ENCODE measurements at regions not wholly inside any gene's neighbourhood (a gene's known extent, or its start where the extent isn't known, plus 50 kb on each side); places are given as distances from the start of the nearest gene placed in this dataset.

DNA sequence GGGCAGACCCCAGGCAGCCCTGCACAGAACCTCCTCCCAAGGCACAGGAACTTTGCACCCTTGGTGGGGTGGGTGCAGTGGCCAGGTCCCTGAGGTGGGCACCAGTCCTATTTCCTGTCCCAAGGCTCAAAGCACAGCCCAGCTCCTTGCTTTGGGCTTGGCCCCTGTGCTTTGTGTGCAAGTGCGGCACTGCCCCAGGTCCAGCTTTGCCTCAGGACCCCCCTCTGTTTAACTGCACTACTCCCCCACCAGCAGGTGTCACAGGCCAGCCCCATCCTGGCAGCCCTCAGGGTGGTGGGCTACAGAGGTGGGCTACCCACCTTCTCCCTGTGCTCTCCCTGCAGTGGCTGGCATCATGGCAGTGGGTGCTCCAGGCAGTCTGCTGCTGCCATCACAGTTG lies 2469.0 kb downstream of the PCDH7 start:
- Histone ChIP-seq H3F3A (ENCODE audit: insufficient read depth, low read length) (no peaks in the 10 kb centered on the region), H3K36me3 (ENCODE audit: insufficient read depth, low read length) (no peaks in the 10 kb centered on the region), H3K4me1 (ENCODE audit: insufficient read depth, low read length, severe bottlenecking) (peaks cover 12% of the 10 kb centered on the region), H2AFZ (ENCODE audit: low read length) (no peak overlapping the region), H3K27ac (ENCODE audit: low read depth, low read length, poor library complexity, severe bottlenecking) (no peak overlapping the region), H3K9ac (ENCODE audit: low read length) (no peak overlapping the region), H3K27me3 (ENCODE audit: insufficient read depth, low read length) (no peaks in the 10 kb centered on the region), H4K20me1 (ENCODE audit: insufficient read depth, low read length) (no peaks in the 10 kb centered on the region), H3K9me2 (ENCODE audit: low read depth, low read length) (no peaks in the 10 kb centered on the region), H3K4me3 (ENCODE audit: low read depth, low read length, poor library complexity, severe bottlenecking) (no peak overlapping the region), H3K4me2 (ENCODE audit: low read length) (no peak overlapping the region), H3K79me2 (ENCODE audit: insufficient read depth, low read length) (no peaks in the 10 kb centered on the region), H3K9me3 (ENCODE audit: low read length) (no peaks in the 10 kb centered on the region)
- TF ChIP-seq, protein P1, sequence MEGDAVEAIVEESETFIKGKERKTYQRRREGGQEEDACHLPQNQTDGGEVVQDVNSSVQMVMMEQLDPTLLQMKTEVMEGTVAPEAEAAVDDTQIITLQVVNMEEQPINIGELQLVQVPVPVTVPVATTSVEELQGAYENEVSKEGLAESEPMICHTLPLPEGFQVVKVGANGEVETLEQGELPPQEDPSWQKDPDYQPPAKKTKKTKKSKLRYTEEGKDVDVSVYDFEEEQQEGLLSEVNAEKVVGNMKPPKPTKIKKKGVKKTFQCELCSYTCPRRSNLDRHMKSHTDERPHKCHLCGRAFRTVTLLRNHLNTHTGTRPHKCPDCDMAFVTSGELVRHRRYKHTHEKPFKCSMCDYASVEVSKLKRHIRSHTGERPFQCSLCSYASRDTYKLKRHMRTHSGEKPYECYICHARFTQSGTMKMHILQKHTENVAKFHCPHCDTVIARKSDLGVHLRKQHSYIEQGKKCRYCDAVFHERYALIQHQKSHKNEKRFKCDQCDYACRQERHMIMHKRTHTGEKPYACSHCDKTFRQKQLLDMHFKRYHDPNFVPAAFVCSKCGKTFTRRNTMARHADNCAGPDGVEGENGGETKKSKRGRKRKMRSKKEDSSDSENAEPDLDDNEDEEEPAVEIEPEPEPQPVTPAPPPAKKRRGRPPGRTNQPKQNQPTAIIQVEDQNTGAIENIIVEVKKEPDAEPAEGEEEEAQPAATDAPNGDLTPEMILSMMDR (IDR thresholded peaks at IDR 0.05; ENCODE audit: low read length): no peak
- TF ChIP-seq EZH2 (IDR thresholded peaks at IDR 0.05; ENCODE audit: borderline replicate concordance, low read length): no peak

DNA sequence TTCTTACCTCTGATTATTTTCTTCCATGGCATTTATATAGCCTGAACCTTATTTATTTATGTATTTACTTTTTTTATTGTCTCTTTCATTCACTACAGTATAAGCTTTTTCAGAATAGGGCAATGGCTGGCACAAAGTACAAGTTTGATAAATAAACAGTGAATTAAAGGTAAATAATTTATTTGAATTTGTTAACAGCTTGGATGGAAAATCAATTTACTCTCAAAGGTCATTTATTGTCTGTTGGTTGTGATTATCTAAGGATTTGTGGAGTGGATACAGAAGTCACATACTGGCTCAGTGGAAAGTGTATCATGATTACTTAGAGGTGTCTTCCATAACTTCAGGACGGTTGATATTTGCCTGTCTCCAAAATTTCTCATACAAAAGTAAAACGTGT lies 2472.9 kb downstream of the PCDH7 start:
- no peak for TF ChIP-seq EZH2 (IDR thresholded peaks at IDR 0.05; ENCODE audit: borderline replicate concordance, low read length)
- TF ChIP-seq, protein P1 (IDR thresholded peaks at IDR 0.05; ENCODE audit: low read length): no peak
- H3K4me3 ChIP-seq (ENCODE audit: low read depth, low read length, poor library complexity, severe bottlenecking): no peak overlapping the region
- H2AFZ ChIP-seq (ENCODE audit: low read length): no peak overlapping the region

DNA sequence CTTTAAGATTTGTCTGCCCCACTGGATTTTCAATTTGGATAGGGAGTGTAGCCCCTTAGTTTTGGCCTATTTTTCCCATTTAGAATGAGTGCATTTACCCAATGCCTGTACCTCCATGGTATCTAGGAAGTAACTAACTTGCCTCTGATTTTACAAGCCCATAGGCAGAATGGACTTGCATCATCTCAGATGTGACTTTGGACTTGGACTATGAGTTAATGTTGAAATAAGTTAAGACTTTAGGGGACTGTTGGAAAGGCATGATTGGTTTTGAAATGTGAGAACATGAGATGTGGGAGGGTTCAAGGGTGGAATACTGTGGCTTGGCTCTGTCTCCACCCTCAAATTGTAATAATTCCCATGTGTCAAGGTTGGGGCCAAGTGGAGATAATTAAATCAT lies 2480.2 kb downstream of the PCDH7 start:
- H3K9me2 ChIP-seq (ENCODE audit: low read depth, low read length): no peaks in the 10 kb centered on the region
- no peaks in the 10 kb centered on the region for H3F3A ChIP-seq (ENCODE audit: insufficient read depth, low read length)
- no peak for TF ChIP-seq EZH2 (IDR thresholded peaks at IDR 0.05; ENCODE audit: borderline replicate concordance, low read length)
- TF ChIP-seq, protein P1 (IDR thresholded peaks at IDR 0.05; ENCODE audit: low read length): no peak

More for the DNA sequence above, 2472.9 kb downstream of the PCDH7 start:
- no peaks in the 10 kb centered on the region for H3K79me2 ChIP-seq (ENCODE audit: insufficient read depth, low read length)
- H3K4me2 ChIP-seq (ENCODE audit: low read length): no peak overlapping the region
- H3K27me3 ChIP-seq (ENCODE audit: insufficient read depth, low read length): no peaks in the 10 kb centered on the region
- H3K9me2 ChIP-seq (ENCODE audit: low read depth, low read length): no peaks in the 10 kb centered on the region
- no peaks in the 10 kb centered on the region for H3K36me3 ChIP-seq (ENCODE audit: insufficient read depth, low read length)
- no peak overlapping the region for H3K27ac ChIP-seq (ENCODE audit: low read depth, low read length, poor library complexity, severe bottlenecking)
- H3K9me3 ChIP-seq (ENCODE audit: low read length): no peaks in the 10 kb centered on the region
- H4K20me1 ChIP-seq (ENCODE audit: insufficient read depth, low read length): no peaks in the 10 kb centered on the region
- no peaks in the 10 kb centered on the region for H3K4me1 ChIP-seq (ENCODE audit: insufficient read depth, low read length, severe bottlenecking)
- H3K9ac ChIP-seq (ENCODE audit: low read length): no peak overlapping the region
- no peaks in the 10 kb centered on the region for H3F3A ChIP-seq (ENCODE audit: insufficient read depth, low read length)

More for the DNA sequence above, 2480.2 kb downstream of the PCDH7 start:
- Histone ChIP-seq H2AFZ (ENCODE audit: low read length) (no peak overlapping the region), H3K27ac (ENCODE audit: low read depth, low read length, poor library complexity, severe bottlenecking) (no peak overlapping the region), H3K9me3 (ENCODE audit: low read length) (no peaks in the 10 kb centered on the region), H3K4me2 (ENCODE audit: low read length) (no peak overlapping the region), H4K20me1 (ENCODE audit: insufficient read depth, low read length) (no peaks in the 10 kb centered on the region), H3K79me2 (ENCODE audit: insufficient read depth, low read length) (no peaks in the 10 kb centered on the region), H3K36me3 (ENCODE audit: insufficient read depth, low read length) (no peaks in the 10 kb centered on the region), H3K27me3 (ENCODE audit: insufficient read depth, low read length) (no peaks in the 10 kb centered on the region), H3K4me1 (ENCODE audit: insufficient read depth, low read length, severe bottlenecking) (no peaks in the 10 kb centered on the region), H3K9ac (ENCODE audit: low read length) (no peak overlapping the region), H3K4me3 (ENCODE audit: low read depth, low read length, poor library complexity, severe bottlenecking) (no peak overlapping the region)

Measured in OCI-LY1 (cell line).